K562 (cell line): ENCODE measurements at regions not wholly inside any gene's neighbourhood (a gene's known extent, or its start where the extent isn't known, plus 50 kb on each side); places are given as distances from the start of the nearest gene placed in this dataset.

ENCODE experiments used
- BRD4 ChIP-seq: fragments of 200-600 bp; sonication (generic); IDR thresholded peaks from 2 replicates; pipeline ENCODE4 v1.6.1; 2017; ENCODE audit warnings: inconsistent platforms
- E2F6 ChIP-seq, 2 experiments: IDR thresholded peaks; 2 replicates each; pipeline ENCODE4 v1.6.1; 2011; ENCODE audit warnings: borderline replicate concordance in 1 of 2, control low read depth in 1 of 2, low read depth in 1 of 2, low read length in 1 of 2, mild to moderate bottlenecking in 1 of 2, mixed read lengths in 1 of 2, moderate library complexity in 1 of 2; ENCODE audit not compliant: insufficient read depth in 1 of 2, insufficient read length in 1 of 2, poor library complexity in 1 of 2, severe bottlenecking in 1 of 2; ENCODE audit errors: extremely low read depth in 1 of 2
- HBP1 ChIP-seq: fragments of 450-650 bp; formaldehyde crosslinking; IDR thresholded peaks from 2 replicates; pipeline ENCODE4 v1.4.0; 2022; ENCODE audit warnings: missing genetic modification characterization
- HCFC1 ChIP-seq: IDR thresholded peaks from 2 replicates; pipeline ENCODE4 v1.6.1; 2012; ENCODE audit warnings: low read depth, low read length, improper control_type of control experiment
- JUND ChIP-seq, 2 experiments: IDR thresholded peaks; 2 replicates in 1 of 2; 3 replicates in 1 of 2; pipeline ENCODE4 v1.6.1; 2011; ENCODE audit warnings: borderline replicate concordance in 2 of 2, low read depth in 2 of 2, low read length in 2 of 2, improper control_type of control experiment in 1 of 2, missing biosample characterization in 1 of 2, missing genetic modification characterization in 1 of 2, missing genetic modification reagents in 1 of 2
- MCM3 ChIP-seq: fragments of 450-650 bp; IDR thresholded peaks from 2 replicates; pipeline ENCODE4 v1.6.1; 2016
- MLX ChIP-seq, 2 experiments: fragments of 450-650 bp in 1 of 2; sonication (generic) in 1 of 2; formaldehyde crosslinking; conservative IDR thresholded peaks; 2 replicates each; pipeline versions ENCODE4 v1.4.0 to v1.8.1; 2020 to 2022; ENCODE audit warnings: mild to moderate bottlenecking in 1 of 2, missing genetic modification reagents in 1 of 2
- RB1 ChIP-seq: fragments of 450-650 bp; IDR thresholded peaks from 2 replicates; pipeline ENCODE4 v1.6.1; 2017; ENCODE audit warnings: low read depth, mild to moderate bottlenecking
- ZBTB2 ChIP-seq: fragments of 450-650 bp; IDR thresholded peaks from 2 replicates; pipeline ENCODE4 v1.6.1; 2016; ENCODE audit warnings: antibody characterized with exemption
- ZC3H4 ChIP-seq: sonication (generic); formaldehyde crosslinking; IDR thresholded peaks from 2 replicates; pipeline ENCODE4 v1.9.0; 2021; ENCODE audit warnings: missing genetic modification reagents, borderline replicate concordance
- ZC3H8 ChIP-seq: fragments of 450-650 bp; IDR thresholded peaks from 2 replicates; pipeline ENCODE4 v1.6.1; 2017
- ZNF174 ChIP-seq: fragments of 250-450 bp; sonication (Bioruptor Pico); IDR thresholded peaks from 2 replicates; pipeline ENCODE4 v1.4.0; 2020; ENCODE audit warnings: mild to moderate bottlenecking
- ZNF253 ChIP-seq: fragments of 250-450 bp; sonication (Bioruptor Pico); conservative IDR thresholded peaks from 2 replicates; pipeline ENCODE4 v1.6.1; 2021; ENCODE audit warnings: mild to moderate bottlenecking
- ZNF311 ChIP-seq: fragments of 250-450 bp; sonication (Bioruptor Pico); IDR thresholded peaks from 2 replicates; pipeline ENCODE4 v1.4.0; 2020; ENCODE audit warnings: mild to moderate bottlenecking, moderate library complexity
- ZNF354B ChIP-seq: fragments of 250-450 bp; sonication (Bioruptor Pico); IDR thresholded peaks from 2 replicates; pipeline ENCODE4 v1.4.0; 2020
- ZNF431 ChIP-seq: sonication (generic); formaldehyde crosslinking; IDR thresholded peaks from 2 replicates; pipeline ENCODE4 v1.8.0; 2022; ENCODE audit warnings: mild to moderate bottlenecking, missing genetic modification reagents
- ZNF507 ChIP-seq: conservative IDR thresholded peaks from 2 replicates; pipeline ENCODE4 v1.6.1; 2017; ENCODE audit warnings: missing genetic modification characterization, missing compliant biosample characterization

- TF ChIP-seq BRD4 (no peak), ZNF311 (CRISPR knock-in tag) (no peak), MCM3 (no peak), HCFC1 (no peak), ZBTB2 (no peak), ZC3H8 (no peak), ZNF507 (tag) (no peak), E2F6 (IDR thresholded peaks at IDR 0.05; ENCODE audit: borderline replicate concordance in 1 of 2, extremely low read depth in 1 of 2, insufficient read depth in 1 of 2, insufficient read length in 1 of 2, low read depth in 1 of 2, low read length in 1 of 2, poor library complexity in 1 of 2, severe bottlenecking in 1 of 2) (no peak), ZNF431 (CRISPR knock-in tag) (0 out of 2 replicates have a peak, but pooled peaks have one; percentile 14), ZNF354B (CRISPR knock-in tag) (0 out of 2 replicates have a peak, but pooled peaks have one; percentile 19), ZNF174 (CRISPR knock-in tag) (no peak), JUND (IDR thresholded peaks at IDR 0.05; ENCODE audit: borderline replicate concordance, low read depth, low read length) (peak; percentile 51; the same call in 1 of the 2 replicates), JUND (tag; IDR thresholded peaks at IDR 0.05; ENCODE audit: borderline replicate concordance, low read depth, low read length) (no peak; the same call in 2 of the 3 replicates), RB1 (peak; percentile 63; the same call in 1 of the 2 replicates), ZC3H4 (CRISPR knock-in tag) (no peak), ZNF253 (no peak), MLX (CRISPR knock-in tag; conservative IDR thresholded peaks at IDR 0.05) (no peak), HBP1 (CRISPR knock-in tag) (no peak)
Observed at GRCh38 chr1:112803906-112804762, 89.0 kb upstream of the PPM1J start (continued).
